K562 (cell line): ENCODE measurements at regions not wholly inside any gene's neighbourhood (a gene's known extent, or its start where the extent isn't known, plus 50 kb on each side); places are given as distances from the start of the nearest gene placed in this dataset.

Experiments
- ATAC-seq: fragments of 200-7000 bp; cut with Tn5 transposase; 3 replicates; pipeline ENCODE4 v1.9.1; 2020; ENCODE audit warnings: moderate library complexity
- BruUV-seq: library from RNA; stranded (reverse); fragments of 400-500 nt; replicated peaks from 2 replicates; lab custom pipeline; 2021; lab: Mats Ljungman, UMichigan
- CTCF ChIA-PET: fragments of 300-600 bp; formaldehyde crosslinking; extraction: SDS; loops from one replicate; lab custom pipeline; 2021; ENCODE audit warnings: low intra/inter-chr PET ratio; lab: Yijun Ruan, JAX
- POLR2A ChIA-PET: fragments of 300-600, 350-650 bp; sonication (Branson Sonifier 250); formaldehyde crosslinking; extraction: SDS; loops from one replicate; lab custom pipeline; 2021; ENCODE audit warnings: antibody characterized with exemption, inconsistent platforms; lab: Yijun Ruan, JAX
- DNase-seq, 4 experiments: peaks; one replicate each; pipeline versions ENCODE4 v3.0.0 to v3.0.0-alpha.2; 2011 to 2018; ENCODE audit warnings: low spot score in 3 of 4, mixed read lengths in 3 of 4; ENCODE audit errors: extremely low read depth in 1 of 4
- FAIRE-seq: peaks from 2 replicates; lab custom pipeline; 2011; peaks lifted over from hg19 to GRCh38; lab: Jason Lieb, UNC
- H2AFZ ChIP-seq: 2 replicates; pipeline ENCODE4 v1.6.0; 2011; ENCODE audit warnings: low read depth, low read length, control low read depth, inconsistent platforms
- H3K27ac ChIP-seq: fragments of 200-600 bp; 3 replicates; pipeline ENCODE4 v1.8.0; 2011; ENCODE audit warnings: low read depth, mild to moderate bottlenecking, control low read depth, inconsistent platforms, low read length, moderate library complexity, mixed read lengths; ENCODE audit errors: extremely low read depth
- H3K27me3 ChIP-seq, 2 experiments: fragments of 300-600 bp in 1 of 2; 2 replicates in 1 of 2; 3 replicates in 1 of 2; pipeline versions ENCODE4 v1.6.0 to v1.8.0; 2011; ENCODE audit warnings: inconsistent platforms in 2 of 2, low read length in 2 of 2, mild to moderate bottlenecking in 1 of 2, mixed read lengths in 1 of 2, moderate library complexity in 1 of 2; ENCODE audit not compliant: control insufficient read depth in 2 of 2, insufficient read depth in 2 of 2
- H3K36me3 ChIP-seq: fragments of 300-600 bp; 3 replicates; pipeline ENCODE4 v1.8.0; 2011; ENCODE audit warnings: mild to moderate bottlenecking, low read length, inconsistent platforms; ENCODE audit not compliant: control insufficient read depth, insufficient read depth
- H3K4me1 ChIP-seq, 2 experiments: fragments of 200-600 bp in 1 of 2; replicated peaks in 1 of 2; 2 replicates in 1 of 2; 3 replicates in 1 of 2; pipeline versions ENCODE4 v1.5.1 to v1.8.0; 2011; ENCODE audit warnings: inconsistent platforms in 2 of 2, low read length in 2 of 2, mild to moderate bottlenecking in 1 of 2, mixed read lengths in 1 of 2, moderate library complexity in 1 of 2; ENCODE audit not compliant: control insufficient read depth in 2 of 2, insufficient read depth in 2 of 2
- H3K4me2 ChIP-seq: 2 replicates; pipeline ENCODE4 v1.6.1; 2011; ENCODE audit warnings: low read length, control low read depth, inconsistent platforms, mixed read lengths; ENCODE audit not compliant: insufficient read depth
- H3K4me3 ChIP-seq: fragments of 200-600 bp; sonication (generic), shearing (Covaris generic); 2 replicates; pipeline ENCODE4 v1.5.1; 2016; ENCODE audit warnings: control low read depth, inconsistent platforms
- H3K79me2 ChIP-seq: fragments of 200-600 bp; 3 replicates; pipeline ENCODE4 v1.8.0; 2011; ENCODE audit warnings: low read length, inconsistent platforms; ENCODE audit not compliant: control insufficient read depth, insufficient read depth
- H3K9ac ChIP-seq, 2 experiments: 2 replicates each; pipeline versions ENCODE4 v1.6.0 to v1.6.1; 2011; ENCODE audit warnings: low read depth in 2 of 2, low read length in 2 of 2, control low read depth in 1 of 2, inconsistent platforms in 1 of 2, mild to moderate bottlenecking in 1 of 2, mixed read lengths in 1 of 2; ENCODE audit not compliant: insufficient read depth in 1 of 2
- H3K9me1 ChIP-seq: one replicate; pipeline ENCODE4 v1.6.0; 2011; ENCODE audit warnings: inconsistent platforms, mild to moderate bottlenecking, low read length, moderate library complexity; ENCODE audit not compliant: control insufficient read depth, insufficient read depth
- H3K9me3 ChIP-seq: replicated peaks from 2 replicates; pipeline ENCODE4 v1.5.1; 2011; ENCODE audit warnings: low read depth, low read length, inconsistent platforms; ENCODE audit not compliant: control insufficient read depth, insufficient read depth
- H4K20me1 ChIP-seq: replicated peaks from 2 replicates; pipeline ENCODE4 v1.6.1; 2011; ENCODE audit warnings: low read length, inconsistent platforms, mixed read lengths; ENCODE audit not compliant: control insufficient read depth, insufficient read depth
- FOXJ3 ChIP-seq: sonication (generic); formaldehyde crosslinking; IDR thresholded peaks from 2 replicates; pipeline ENCODE4 v1.4.0; 2020; ENCODE audit warnings: mild to moderate bottlenecking, missing genetic modification reagents
- HCFC1 ChIP-seq: IDR thresholded peaks from 2 replicates; pipeline ENCODE4 v1.6.1; 2012; ENCODE audit warnings: low read depth, low read length, improper control_type of control experiment
- NR1H2 ChIP-seq: sonication (generic); formaldehyde crosslinking; IDR thresholded peaks from 2 replicates; pipeline ENCODE4 v1.4.0; 2020; ENCODE audit warnings: mild to moderate bottlenecking, missing genetic modification reagents
- POLR2AphosphoS5 ChIP-seq: IDR thresholded peaks from 2 replicates; pipeline ENCODE4 v1.6.1; 2011; ENCODE audit warnings: mild to moderate bottlenecking, low read depth, low read length, moderate library complexity; ENCODE audit not compliant: control insufficient read depth, insufficient read depth
- SMAD1 ChIP-seq: fragments of 150-350 bp; IDR thresholded peaks from 2 replicates; pipeline ENCODE4 v1.6.1; 2014; ENCODE audit warnings: low read length, low read depth; ENCODE audit not compliant: partially characterized antibody
- TFAP4 ChIP-seq: sonication (generic); formaldehyde crosslinking; IDR thresholded peaks from 2 replicates; pipeline ENCODE4 v1.8.0; 2022; ENCODE audit warnings: missing genetic modification reagents, mild to moderate bottlenecking, moderate library complexity, borderline replicate concordance
- ZFX ChIP-seq: sonication (generic); formaldehyde crosslinking; IDR thresholded peaks from 2 replicates; pipeline ENCODE4 v1.8.0; 2022; ENCODE audit warnings: mild to moderate bottlenecking, missing genetic modification reagents, moderate library complexity
- ZNF384 ChIP-seq: IDR thresholded peaks from 2 replicates; pipeline ENCODE4 v1.6.1; 2012; ENCODE audit warnings: low read depth, low read length, improper control_type of control experiment
- ZNF589 ChIP-seq: fragments of 200-800 bp; sonication (Bioruptor generic); IDR thresholded peaks from 2 replicates; pipeline ENCODE4 v1.6.1; 2016; ENCODE audit warnings: low read depth, missing genetic modification characterization, missing compliant biosample characterization
- ZNF717 ChIP-seq: fragments of 250-450 bp; sonication (Bioruptor Pico); IDR thresholded peaks from 2 replicates; pipeline ENCODE4 v1.5.0; 2021
- ZNF740 ChIP-seq, 3 experiments: fragments of 200-800 bp in 1 of 3; sonication (Bioruptor generic) in 1 of 3; sonication (generic) in 1 of 3; formaldehyde crosslinking in 1 of 3; IDR thresholded peaks; 2 replicates each; pipeline versions ENCODE4 v1.6.1 to v1.8.0; 2016 to 2022; ENCODE audit warnings: mild to moderate bottlenecking in 2 of 3, missing compliant biosample characterization in 2 of 3, missing genetic modification characterization in 2 of 3, missing genetic modification reagents in 1 of 3
- WGBS: fragments of 100-300 bp; shearing (Covaris generic); methylation state at CpG from one replicate; pipeline ENCODE4 v1.1.6; 2016; ENCODE audit warnings: low coverage, mixed read lengths; ENCODE audit not compliant: insufficient coverage; ENCODE audit errors: missing lambda C conversion rate; 5-methylcytosine and 5-hydroxymethylcytosine counted together
- in situ Hi-C: fragments of 300-500 bp; cut with MboI; formaldehyde crosslinking; loops from 4 replicates; pipeline ENCODE4 v1.15.0; 2018; ENCODE audit warnings: inconsistent platforms, mixed read lengths
- intact Hi-C: fragments of 100-400 bp; cut with micrococcal nuclease; formaldehyde crosslinking; loops from 2 replicates; pipeline ENCODE4 v1.14.2; 2022

GRCh38 chr5:27465140-27465539, 426.8 kb upstream of the CDH9 start:
- no peak overlapping the region for H3K4me3 ChIP-seq
- no peaks in the 10 kb centered on the region for H3K36me3 ChIP-seq
- H3K9me1 ChIP-seq: no peaks in the 10 kb centered on the region
- FAIRE-seq (no peak), ATAC-seq (no peak), DNase-seq (no peak)
- in situ Hi-C loops (no loop called here), intact Hi-C loops (no loop called here)
- peaks cover 2% of the 10 kb centered on the region; the same call in 1 of the 2 replicates for H3K9me3 ChIP-seq
- no peak overlapping the region for H2AFZ ChIP-seq
- ChIA-PET CTCF (no interaction called here), POLR2A (no interaction called here)
- 10% methylated on average over 5 of the region's 5 CpGs for WGBS
- H3K79me2 ChIP-seq: no peaks in the 10 kb centered on the region
- no peaks in the 10 kb centered on the region for H4K20me1 ChIP-seq
- no peak for TF ChIP-seq ZNF384
- no peak for TF ChIP-seq TFAP4 (CRISPR knock-in tag)
- no peak for TF ChIP-seq ZNF589
- BruUV-seq: no TSS peak
- no peak overlapping the region for H3K27ac ChIP-seq
- no peak overlapping the region for H3K4me2 ChIP-seq
- H3K27me3 ChIP-seq: no peaks in the 10 kb centered on the region
- H3K9ac ChIP-seq: no peak overlapping the region
- H3K4me1 ChIP-seq: no peaks in the 10 kb centered on the region

GRCh38 chr5:27463446-27464149, 425.2 kb upstream of the CDH9 start:
- no peaks in the 10 kb centered on the region for H3K79me2 ChIP-seq
- CTCF ChIA-PET: no interaction called here
- no peak for FAIRE-seq
- H3K4me1 ChIP-seq: no peaks in the 10 kb centered on the region
- H3K9me1 ChIP-seq: no peaks in the 10 kb centered on the region
- intact Hi-C loops: no loop called here
- 13% methylated on average over 8 of the region's 8 CpGs for WGBS
- no peak for TF ChIP-seq HCFC1
- TF ChIP-seq ZFX: no peak
- no peak for TF ChIP-seq SMAD1
- TF ChIP-seq POLR2AphosphoS5: no peak
- TF ChIP-seq ZNF740 (CRISPR knock-in tag; IDR thresholded peaks at IDR 0.05): no peak
- no peak for TF ChIP-seq ZNF740 (tag; IDR thresholded peaks at IDR 0.05)
- no peak for TF ChIP-seq ZNF717
- no peak for TF ChIP-seq NR1H2 (CRISPR knock-in tag)
- TF ChIP-seq FOXJ3 (CRISPR knock-in tag): no peak
- H3K4me2 ChIP-seq: no peak overlapping the region
- DNase-seq: no peak
- peaks cover 2% of the 10 kb centered on the region; the same call in 1 of the 2 replicates for H3K9me3 ChIP-seq
- no peak overlapping the region for H2AFZ ChIP-seq
- H3K36me3 ChIP-seq: no peaks in the 10 kb centered on the region
- no peaks in the 10 kb centered on the region for H4K20me1 ChIP-seq
- no peak for ATAC-seq
- no peak overlapping the region for H3K9ac ChIP-seq
- H3K27me3 ChIP-seq: no peaks in the 10 kb centered on the region
- no peak overlapping the region for H3K4me3 ChIP-seq
- H3K27ac ChIP-seq: no peak overlapping the region
- POLR2A ChIA-PET: no interaction called here
- in situ Hi-C loops: no loop called here
- no TSS peak for BruUV-seq
